ENCODE measurements at regions not wholly inside any gene's neighbourhood (a gene's known extent, or its start where the extent isn't known, plus 50 kb on each side); places are given as distances from the start of the nearest gene placed in this dataset.

DNA sequence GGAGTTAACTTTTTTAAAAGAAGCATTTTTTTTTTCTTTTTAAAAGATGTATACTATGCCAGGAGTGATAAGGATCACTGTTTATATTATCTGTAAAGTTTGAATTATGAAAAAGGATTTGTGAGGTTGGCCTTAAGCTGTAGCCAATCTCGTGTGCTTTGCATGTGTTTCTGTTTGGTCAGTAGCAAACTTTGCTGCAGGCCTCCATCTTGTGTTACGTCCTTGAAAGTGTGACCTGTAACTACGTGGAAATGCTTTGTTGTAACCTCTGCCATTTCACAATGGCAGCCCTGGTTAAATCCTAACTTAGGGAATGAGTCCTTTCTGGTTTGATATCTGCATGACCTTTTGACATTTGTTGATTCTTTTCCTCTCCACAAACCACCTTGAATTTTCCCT lies 1345.6 kb downstream of the NSUN3 start:
- 85% methylated on average over 3 of the region's 3 CpGs for WGBS (ENCODE audit: insufficient coverage)
- TF ChIP-seq EZH2 (IDR thresholded peaks at IDR 0.05; ENCODE audit: borderline replicate concordance, insufficient read depth, low read depth, low read length, poor library complexity, severe bottlenecking) = no peak
- ChIA-PET CTCF (no interaction called here), POLR2A (no interaction called here)
- no peaks in the 10 kb centered on the region for H3K9me3 Mint-ChIP-seq (ENCODE audit: insufficient read depth)
- no peaks in the 10 kb centered on the region for H3K4me1 ChIP-seq (ENCODE audit: control insufficient read depth in 2 of 2, insufficient read depth in 2 of 2, low read length in 2 of 2)
- H3K9me3 ChIP-seq (ENCODE audit: control extremely low read depth in 1 of 3, control insufficient read depth in 2 of 3, insufficient read depth in 1 of 3, low read length in 2 of 3) = peaks cover 0 to 3% (median 0%) of the 10 kb centered on the region in 3 donors
- no peak overlapping the region for H3K4me2 ChIP-seq (replicated peaks; ENCODE audit: low read depth, low read length, poor library complexity, severe bottlenecking)
- no peaks in the 10 kb centered on the region for H3K79me2 ChIP-seq (ENCODE audit: control insufficient read depth, insufficient read depth, low read length)
- H2AFZ ChIP-seq (ENCODE audit: insufficient read depth, low read depth, low read length, poor library complexity, severe bottlenecking) = no peak overlapping the region
- H4K20me1 ChIP-seq (ENCODE audit: control insufficient read depth, insufficient read depth, low read length, poor library complexity, severe bottlenecking) = no peaks in the 10 kb centered on the region
- H3K4me3 ChIP-seq (ENCODE audit: control extremely low read depth in 1 of 5, extremely low read depth in 1 of 5, insufficient read depth in 1 of 5, low read depth in 2 of 5, low read length in 4 of 5) = no peak overlapping the region
- no peak overlapping the region for H3K27ac Mint-ChIP-seq
- no peak overlapping the region for H3K27ac ChIP-seq (ENCODE audit: low read length in 2 of 2)
- ATAC-seq (ENCODE audit: low read depth) (no peak), DNase-seq (no peak)
- H3K36me3 ChIP-seq (replicated peaks in 1 of 2; ENCODE audit: control extremely low read depth in 1 of 2, control insufficient read depth in 1 of 2, extremely low read depth in 1 of 2, insufficient read depth in 2 of 2, low read length in 1 of 2) = no peaks in the 10 kb centered on the region
- H3K27me3 Mint-ChIP-seq = no peaks in the 10 kb centered on the region
- H3K27me3 ChIP-seq (replicated peaks in 1 of 4; ENCODE audit: control extremely low read depth in 1 of 4, control insufficient read depth in 3 of 4, insufficient read depth in 4 of 4, low read length in 3 of 4) = no peaks in the 10 kb centered on the region
- no peak overlapping the region for H3K9ac ChIP-seq (ENCODE audit: low read length)
- no peaks in the 10 kb centered on the region for H3K4me1 Mint-ChIP-seq
- intact Hi-C loops (cut with micrococcal nuclease) = no loop called here
- H3K4me3 Mint-ChIP-seq = no peak overlapping the region

DNA sequence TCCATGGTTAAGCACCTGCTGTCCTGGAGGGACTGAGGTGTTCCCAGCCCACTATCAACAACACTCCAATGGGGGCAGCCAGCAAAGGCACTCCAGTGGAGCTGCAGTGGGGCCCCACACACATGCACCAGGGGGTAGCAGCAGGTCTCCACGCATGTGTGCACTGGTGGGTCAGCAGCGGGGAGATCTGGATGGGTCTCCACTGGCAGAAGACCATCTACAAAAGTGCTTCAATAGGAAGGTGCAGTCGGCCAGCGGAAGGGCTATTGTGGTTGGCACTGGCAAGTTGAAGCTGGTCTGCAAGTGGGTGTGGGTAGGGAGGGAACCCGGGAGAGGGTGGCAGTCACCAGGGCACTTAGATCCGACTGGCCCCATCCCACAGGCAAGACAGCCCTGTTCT lies 1355.4 kb downstream of the NSUN3 start:
- Histone ChIP-seq H3K9me3 (ENCODE audit: control extremely low read depth in 1 of 3, control insufficient read depth in 2 of 3, insufficient read depth in 1 of 3, low read length in 2 of 3) (peaks cover 0 to 10% (median 0%) of the 10 kb centered on the region in 3 donors), H3K27ac (ENCODE audit: low read length in 2 of 2) (no peak overlapping the region), H3K4me2 (replicated peaks; ENCODE audit: low read depth, low read length, poor library complexity, severe bottlenecking) (no peak overlapping the region), H3K36me3 (replicated peaks in 1 of 2; ENCODE audit: control extremely low read depth in 1 of 2, control insufficient read depth in 1 of 2, extremely low read depth in 1 of 2, insufficient read depth in 2 of 2, low read length in 1 of 2) (no peaks in the 10 kb centered on the region), H2AFZ (ENCODE audit: insufficient read depth, low read depth, low read length, poor library complexity, severe bottlenecking) (no peak overlapping the region), H3K4me3 (ENCODE audit: control extremely low read depth in 1 of 5, extremely low read depth in 1 of 5, insufficient read depth in 1 of 5, low read depth in 2 of 5, low read length in 4 of 5) (no peak overlapping the region), H3K9ac (ENCODE audit: low read length) (no peak overlapping the region), H3K4me1 (ENCODE audit: control insufficient read depth in 2 of 2, insufficient read depth in 2 of 2, low read length in 2 of 2) (no peaks in the 10 kb centered on the region), H3K27me3 (replicated peaks in 1 of 4; ENCODE audit: control extremely low read depth in 1 of 4, control insufficient read depth in 3 of 4, insufficient read depth in 4 of 4, low read length in 3 of 4) (no peaks in the 10 kb centered on the region), H3K79me2 (ENCODE audit: control insufficient read depth, insufficient read depth, low read length) (no peaks in the 10 kb centered on the region), H4K20me1 (ENCODE audit: control insufficient read depth, insufficient read depth, low read length, poor library complexity, severe bottlenecking) (no peaks in the 10 kb centered on the region)
- Mint-ChIP-seq H3K27ac (no peak overlapping the region), H3K9me3 (ENCODE audit: insufficient read depth) (no peaks in the 10 kb centered on the region), H3K27me3 (no peaks in the 10 kb centered on the region), H3K4me1 (no peaks in the 10 kb centered on the region), H3K4me3 (no peak overlapping the region)
- WGBS (ENCODE audit: insufficient coverage) = 91% methylated on average over 6 of the region's 6 CpGs
- ATAC-seq (ENCODE audit: low read depth) (no peak), DNase-seq (no peak)
- no peak for TF ChIP-seq EZH2 (IDR thresholded peaks at IDR 0.05; ENCODE audit: borderline replicate concordance, insufficient read depth, low read depth, low read length, poor library complexity, severe bottlenecking)
- TF ChIP-seq, protein P1, sequence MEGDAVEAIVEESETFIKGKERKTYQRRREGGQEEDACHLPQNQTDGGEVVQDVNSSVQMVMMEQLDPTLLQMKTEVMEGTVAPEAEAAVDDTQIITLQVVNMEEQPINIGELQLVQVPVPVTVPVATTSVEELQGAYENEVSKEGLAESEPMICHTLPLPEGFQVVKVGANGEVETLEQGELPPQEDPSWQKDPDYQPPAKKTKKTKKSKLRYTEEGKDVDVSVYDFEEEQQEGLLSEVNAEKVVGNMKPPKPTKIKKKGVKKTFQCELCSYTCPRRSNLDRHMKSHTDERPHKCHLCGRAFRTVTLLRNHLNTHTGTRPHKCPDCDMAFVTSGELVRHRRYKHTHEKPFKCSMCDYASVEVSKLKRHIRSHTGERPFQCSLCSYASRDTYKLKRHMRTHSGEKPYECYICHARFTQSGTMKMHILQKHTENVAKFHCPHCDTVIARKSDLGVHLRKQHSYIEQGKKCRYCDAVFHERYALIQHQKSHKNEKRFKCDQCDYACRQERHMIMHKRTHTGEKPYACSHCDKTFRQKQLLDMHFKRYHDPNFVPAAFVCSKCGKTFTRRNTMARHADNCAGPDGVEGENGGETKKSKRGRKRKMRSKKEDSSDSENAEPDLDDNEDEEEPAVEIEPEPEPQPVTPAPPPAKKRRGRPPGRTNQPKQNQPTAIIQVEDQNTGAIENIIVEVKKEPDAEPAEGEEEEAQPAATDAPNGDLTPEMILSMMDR (IDR thresholded peaks at IDR 0.05) = no peak
- ChIA-PET POLR2A (no interaction called here), CTCF (no interaction called here)
- intact Hi-C loops (cut with micrococcal nuclease) = no loop called here

Measured in B cell (primary cell).